ENCODE measurements at regions not wholly inside any gene's neighbourhood (a gene's known extent, or its start where the extent isn't known, plus 50 kb on each side); places are given as distances from the start of the nearest gene placed in this dataset.

- TF ChIP-seq CTCF (conservative IDR thresholded peaks at IDR 0.05; ENCODE audit: low read depth in 2 of 2) (no peak), EZH2 (IDR thresholded peaks at IDR 0.05; ENCODE audit: low read depth, unreplicated experiment) (no peak), ETS1 (IDR thresholded peaks at IDR 0.05) (no peak), REST (IDR thresholded peaks at IDR 0.05; ENCODE audit: unreplicated experiment) (no peak), POLR2AphosphoS5 (IDR thresholded peaks at IDR 0.05; ENCODE audit: low read depth) (no peak), ZNF331 (CRISPR knock-in tag; IDR thresholded peaks at IDR 0.05; ENCODE audit: low read depth) (no peak), ZNF114 (CRISPR knock-in tag; IDR thresholded peaks at IDR 0.05) (no peak), STAT1 (IDR thresholded peaks at IDR 0.05; ENCODE audit: unreplicated experiment) (no peak), ZNF462 (CRISPR knock-in tag; IDR thresholded peaks at IDR 0.05) (no peak), NANOG (IDR thresholded peaks at IDR 0.05; ENCODE audit: borderline replicate concordance) (no peak), EZH2phosphoT487 (IDR thresholded peaks at IDR 0.05; ENCODE audit: unreplicated experiment) (no peak), JUNB (IDR thresholded peaks at IDR 0.05; ENCODE audit: unreplicated experiment) (no peak), CREB1 (CRISPR knock-in tag; IDR thresholded peaks at IDR 0.05; ENCODE audit: low read depth) (no peak)
- H3K4me1 Mint-ChIP-seq: peaks cover 4% of the 10 kb centered on the region; the same call in 2 of the 3 replicates
- Histone ChIP-seq H3K27me3 (ENCODE audit: insufficient read depth) (no peaks in the 10 kb centered on the region), H3K4me2 (no peak overlapping the region), H3K36me3 (ENCODE audit: insufficient read depth) (no peaks in the 10 kb centered on the region), H3K27ac (ENCODE audit: low read depth) (no peak overlapping the region), H3K4me3 (no peak overlapping the region), H4K20me1 (replicated peaks; ENCODE audit: insufficient read depth) (no peaks in the 10 kb centered on the region), H3F3A (replicated peaks; ENCODE audit: low read depth) (no peaks in the 10 kb centered on the region), H3K79me2 (replicated peaks; ENCODE audit: insufficient read depth) (no peaks in the 10 kb centered on the region), H3K4me1 (ENCODE audit: insufficient read depth) (no peaks in the 10 kb centered on the region), H2AFZ (no peak overlapping the region), H3K9me2 (ENCODE audit: insufficient read depth) (no peaks in the 10 kb centered on the region)
- H3K9me3 Mint-ChIP-seq: peaks cover 7% of the 10 kb centered on the region
- no peaks in the 10 kb centered on the region for H3K36me3 Mint-ChIP-seq (ENCODE audit: low read depth)
- DNase-seq (ENCODE audit: low spot score) (no peak), ATAC-seq (no peak)
- H3K27me3 Mint-ChIP-seq (ENCODE audit: insufficient read depth, low read depth, poor library complexity): peaks cover 6% of the 10 kb centered on the region
- no peak overlapping the region for H3K27ac Mint-ChIP-seq
- H3K4me3 Mint-ChIP-seq: no peak overlapping the region
Measured at GRCh38 chr1:5645929-5646328, 346.3 kb downstream of the NPHP4 start.
